Neutrophil (primary cell): ENCODE measurements at regions not wholly inside any gene's neighbourhood (a gene's known extent, or its start where the extent isn't known, plus 50 kb on each side); places are given as distances from the start of the nearest gene placed in this dataset.
"Not testable (repeated sequence)": the region's sequence is repeated elsewhere in the genome, so short reads cannot be mapped to it uniquely, and the experiment has no call there.

Experiments
- H3K27ac ChIP-seq: fragments of 200-600 bp; sonication (generic); 2 replicates; pipeline ENCODE4 v1.5.1; 2016; ENCODE audit warnings: mild to moderate bottlenecking, moderate library complexity
- H3K27me3 ChIP-seq: fragments of 200-600 bp; sonication (generic); 2 replicates; pipeline ENCODE4 v1.6.0; 2016; ENCODE audit warnings: mild to moderate bottlenecking
- H3K36me3 ChIP-seq: fragments of 200-600 bp; sonication (generic); 2 replicates; pipeline ENCODE4 v1.5.1; 2017
- H3K4me1 ChIP-seq, 2 experiments: fragments of 200-600 bp in 1 of 2; sonication (generic) in 1 of 2; 1 replicate in 1 of 2; 2 replicates in 1 of 2; pipeline versions ENCODE4 v1.5.1 to v1.6.1; 2013 to 2016; ENCODE audit warnings: low read depth in 1 of 2, low read length in 1 of 2, mild to moderate bottlenecking in 1 of 2, moderate library complexity in 1 of 2; ENCODE audit not compliant: control insufficient read depth in 1 of 2, insufficient read depth in 1 of 2
- H3K4me3 ChIP-seq, 2 experiments: fragments of 200-600 bp in 1 of 2; sonication (generic) in 1 of 2; 1 replicate in 1 of 2; 2 replicates in 1 of 2; pipeline ENCODE4 v1.5.1; 2013 to 2016; ENCODE audit warnings: low read depth in 1 of 2, low read length in 1 of 2, mild to moderate bottlenecking in 1 of 2, moderate library complexity in 1 of 2
- H3K9me3 ChIP-seq: fragments of 200-600 bp; sonication (generic); 2 replicates; pipeline ENCODE4 v1.5.1; 2016
- CTCF ChIP-seq: fragments of 200-600 bp; sonication (generic); IDR thresholded peaks from 2 replicates; pipeline ENCODE4 v1.5.1; 2016; ENCODE audit warnings: antibody characterized with exemption

- Histone ChIP-seq H3K9me3 (no peaks in the 10 kb centered on the region), H3K4me1 (no peaks in the 10 kb centered on the region), H3K4me3 (no peak overlapping the region), H3K27ac (no peak overlapping the region), H3K36me3 (no peaks in the 10 kb centered on the region), H3K27me3 (no peaks in the 10 kb centered on the region)
- TF ChIP-seq CTCF, result no peak
Observed at GRCh38 chr3:153277029-153277428, 115.0 kb downstream of the RAP2B start.

- not testable (repeated sequence) for H3K27ac ChIP-seq, H3K27me3 ChIP-seq, H3K36me3 ChIP-seq, H3K4me3 ChIP-seq, H3K9me3 ChIP-seq
- H3K4me1 ChIP-seq, result peaks cover 0 to 18% of the 10 kb centered on the region in 2 experiments
Observed at GRCh38 chr3:153281236-153281997, 119.4 kb downstream of the RAP2B start.

DNA sequence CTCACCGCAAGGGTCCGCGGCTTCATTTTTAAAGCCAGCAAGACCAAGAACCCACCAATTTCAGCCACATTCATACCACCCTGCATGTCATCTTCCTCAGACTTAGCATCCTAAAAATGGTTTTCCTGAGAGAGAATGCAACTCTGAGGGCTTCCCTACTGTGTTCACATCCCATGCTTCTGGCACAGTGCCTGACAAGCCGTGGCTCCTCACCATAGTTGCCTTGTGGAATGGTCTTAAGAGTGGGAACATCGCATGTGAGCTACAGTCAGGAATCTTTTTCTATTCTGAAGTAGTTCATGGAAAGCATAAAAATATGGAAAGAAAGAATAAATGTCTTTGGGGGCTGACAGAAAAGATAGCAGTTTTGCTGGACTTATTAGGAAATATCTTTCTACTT lies 120.3 kb downstream of the RAP2B start:
- TF ChIP-seq CTCF, result no peak
- H3K4me1 ChIP-seq, result peaks cover 0 to 18% of the 10 kb centered on the region in 2 experiments
- no peaks in the 10 kb centered on the region for H3K27me3 ChIP-seq
- H3K4me3 ChIP-seq, result no peak overlapping the region
- no peaks in the 10 kb centered on the region for H3K36me3 ChIP-seq
- no peak overlapping the region for H3K27ac ChIP-seq
- H3K9me3 ChIP-seq, result no peaks in the 10 kb centered on the region

DNA sequence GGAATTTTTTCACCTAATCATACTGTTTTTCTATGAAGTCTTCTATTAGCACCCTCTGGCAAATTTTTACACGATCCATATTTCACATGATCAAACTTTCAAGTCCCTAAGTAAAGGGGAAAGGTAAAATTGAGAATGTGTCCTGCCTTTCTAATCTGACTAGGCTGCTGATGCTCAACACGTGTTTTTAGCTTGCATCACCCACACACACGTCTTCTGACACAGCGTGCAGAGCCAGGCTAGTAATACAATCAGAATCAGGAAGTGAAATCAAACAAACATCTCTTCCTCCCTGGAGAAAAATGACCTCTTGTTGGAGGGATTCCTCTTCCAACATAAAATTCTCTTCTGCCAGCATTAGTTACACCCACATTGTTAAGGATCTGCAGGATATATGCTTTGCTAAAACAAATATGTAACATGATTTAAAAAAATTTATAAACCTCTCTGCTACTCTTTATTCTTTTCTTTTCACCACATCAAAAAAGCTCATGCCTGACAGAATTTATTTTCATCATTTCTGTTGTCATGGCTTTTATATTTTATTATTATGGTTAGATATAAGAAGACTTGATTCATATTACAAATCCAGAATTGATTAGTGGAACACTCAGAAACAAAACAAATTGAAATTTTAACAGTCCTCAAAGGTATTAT lies 122.4 kb downstream of the RAP2B start:
- TF ChIP-seq CTCF, result no peak
- peaks cover 0 to 18% of the 10 kb centered on the region in 2 experiments for H3K4me1 ChIP-seq
- H3K4me3 ChIP-seq, result no peak overlapping the region
- H3K27ac ChIP-seq, result peak overlapping the region; percentile 28
- H3K9me3 ChIP-seq, result no peaks in the 10 kb centered on the region
- H3K36me3 ChIP-seq, result no peaks in the 10 kb centered on the region
- no peaks in the 10 kb centered on the region for H3K27me3 ChIP-seq

- Histone ChIP-seq H3K27ac (peak overlapping the region; percentile 65), H3K27me3 (no peaks in the 10 kb centered on the region), H3K36me3 (no peaks in the 10 kb centered on the region), H3K9me3 (no peaks in the 10 kb centered on the region), H3K4me1 (peaks cover 0 to 18% of the 10 kb centered on the region in 2 experiments), H3K4me3 (no peak overlapping the region)
- TF ChIP-seq CTCF, result no peak
Observed at GRCh38 chr3:153285194-153285641, 123.2 kb downstream of the RAP2B start.

GRCh38 chr3:153285982-153286381 lies 124.0 kb downstream of the RAP2B start:
- no peaks in the 10 kb centered on the region for H3K36me3 ChIP-seq
- peaks cover under 1 to 19% of the 10 kb centered on the region in 2 experiments for H3K4me1 ChIP-seq
- no peak overlapping the region for H3K4me3 ChIP-seq
- TF ChIP-seq CTCF, result no peak
- no peaks in the 10 kb centered on the region for H3K9me3 ChIP-seq
- H3K27me3 ChIP-seq, result no peaks in the 10 kb centered on the region
- H3K27ac ChIP-seq, result peak overlapping the region; percentile 65
